ENCODE measurements at regions not wholly inside any gene's neighbourhood (a gene's known extent, or its start where the extent isn't known, plus 50 kb on each side); places are given as distances from the start of the nearest gene placed in this dataset.

DNA sequence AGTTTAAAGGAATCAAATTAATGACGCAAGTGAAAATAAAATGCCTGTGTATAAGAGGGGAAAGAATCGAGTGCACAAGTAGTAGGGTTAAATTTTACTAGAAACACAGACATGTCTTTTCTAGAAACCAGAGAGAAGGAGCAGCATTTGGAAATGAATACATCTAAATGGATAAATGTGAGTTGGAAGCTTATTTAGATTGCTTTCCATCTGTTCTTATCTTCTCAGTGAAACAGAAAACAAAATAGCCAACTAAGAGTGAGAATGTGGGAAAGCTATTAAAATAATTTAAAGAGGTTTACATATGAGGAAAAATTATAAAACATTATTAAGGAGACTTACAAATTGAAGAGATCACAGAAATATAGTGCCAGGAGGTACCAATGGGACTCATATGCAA, 1818.9 kb upstream of the FLRT2 start:
- Mint-ChIP-seq H3K4me3 (ENCODE audit: unreplicated experiment) (no peak overlapping the region), H3K36me3 (ENCODE audit: insufficient read depth, unreplicated experiment) (no peaks in the 10 kb centered on the region), H3K9me3 (ENCODE audit: unreplicated experiment) (no peaks in the 10 kb centered on the region), H3K4me1 (ENCODE audit: low read depth, unreplicated experiment) (no peaks in the 10 kb centered on the region), H3K27ac (ENCODE audit: unreplicated experiment) (no peak overlapping the region), H3K27me3 (ENCODE audit: insufficient read depth, unreplicated experiment) (no peaks in the 10 kb centered on the region)
- ChIA-PET CTCF (no interaction called here), POLR2A (no interaction called here)
- no peak for DNase-seq
- Histone ChIP-seq H3K4me1 (no peaks in the 10 kb centered on the region), H3K27me3 (replicated peaks; ENCODE audit: control insufficient read depth, insufficient read depth, low read length) (no peaks in the 10 kb centered on the region), H3K4me3 (ENCODE audit: low read depth, low read length) (no peak overlapping the region), H3K9me3 (no peaks in the 10 kb centered on the region), H3K36me3 (ENCODE audit: control insufficient read depth, insufficient read depth, low read length) (no peaks in the 10 kb centered on the region)
- no peak for TF ChIP-seq CTCF (IDR thresholded peaks at IDR 0.05; ENCODE audit: insufficient read depth in 1 of 2, low read depth in 1 of 2, low read length in 1 of 2, severe bottlenecking in 1 of 2, unreplicated experiment in 1 of 2)
- intact Hi-C loops (cut with micrococcal nuclease; ENCODE audit: unreplicated experiment): no loop called here
- no TSS peak for BruUV-seq (replicated peaks)

GRCh38 chr14:83712418-83713129, 1817.4 kb upstream of the FLRT2 start:
- H3K27ac Mint-ChIP-seq (ENCODE audit: unreplicated experiment): no peak overlapping the region

DNA sequence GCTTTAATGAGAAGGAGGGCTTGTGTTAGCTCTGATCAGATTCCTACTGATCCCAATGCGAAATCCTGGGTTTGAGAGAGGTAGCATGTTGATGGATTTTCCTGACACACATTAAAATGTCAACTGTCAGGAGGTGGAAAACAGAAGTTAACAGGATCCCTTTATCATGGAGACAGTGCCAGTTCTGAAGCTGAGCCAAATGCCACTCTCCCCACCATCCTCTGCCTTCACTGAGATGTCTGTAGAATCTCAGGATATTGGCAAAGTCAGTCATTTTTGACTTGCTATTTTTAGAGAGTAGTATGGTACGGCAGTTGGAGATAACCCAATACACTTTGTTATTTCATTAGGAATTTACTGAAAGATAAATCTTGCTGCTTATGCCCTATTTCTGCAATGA, 1816.2 kb upstream of the FLRT2 start:
- BruUV-seq (replicated peaks): no TSS peak
- Histone ChIP-seq H3K4me3 (ENCODE audit: low read depth, low read length) (no peak overlapping the region), H3K9me3 (no peaks in the 10 kb centered on the region), H3K4me1 (no peaks in the 10 kb centered on the region), H3K27me3 (replicated peaks; ENCODE audit: control insufficient read depth, insufficient read depth, low read length) (no peaks in the 10 kb centered on the region), H3K36me3 (ENCODE audit: control insufficient read depth, insufficient read depth, low read length) (no peaks in the 10 kb centered on the region)
- POLR2A ChIA-PET: no interaction called here
- no peak for TF ChIP-seq CTCF (IDR thresholded peaks at IDR 0.05; ENCODE audit: insufficient read depth in 1 of 2, low read depth in 1 of 2, low read length in 1 of 2, severe bottlenecking in 1 of 2, unreplicated experiment in 1 of 2)
- Mint-ChIP-seq H3K4me3 (ENCODE audit: unreplicated experiment) (no peak overlapping the region), H3K27ac (ENCODE audit: unreplicated experiment) (no peak overlapping the region), H3K9me3 (ENCODE audit: unreplicated experiment) (no peaks in the 10 kb centered on the region), H3K27me3 (ENCODE audit: insufficient read depth, unreplicated experiment) (peaks cover 3% of the 10 kb centered on the region), H3K4me1 (ENCODE audit: low read depth, unreplicated experiment) (no peaks in the 10 kb centered on the region), H3K36me3 (ENCODE audit: insufficient read depth, unreplicated experiment) (no peaks in the 10 kb centered on the region)
- intact Hi-C loops (cut with micrococcal nuclease; ENCODE audit: unreplicated experiment): no loop called here
- CTCF ChIA-PET: no interaction called here
- DNase-seq: no peak

More at GRCh38 chr14:83712418-83713129, 1817.4 kb upstream of the FLRT2 start:
- TF ChIP-seq CTCF (IDR thresholded peaks at IDR 0.05; ENCODE audit: insufficient read depth in 1 of 2, low read depth in 1 of 2, low read length in 1 of 2, severe bottlenecking in 1 of 2, unreplicated experiment in 1 of 2): no peak
- Histone ChIP-seq H3K4me1 (no peaks in the 10 kb centered on the region), H3K36me3 (ENCODE audit: control insufficient read depth, insufficient read depth, low read length) (no peaks in the 10 kb centered on the region), H3K4me3 (ENCODE audit: low read depth, low read length) (no peak overlapping the region), H3K27me3 (replicated peaks; ENCODE audit: control insufficient read depth, insufficient read depth, low read length) (no peaks in the 10 kb centered on the region), H3K9me3 (no peaks in the 10 kb centered on the region)
- no peaks in the 10 kb centered on the region for H3K4me1 Mint-ChIP-seq (ENCODE audit: low read depth, unreplicated experiment)
- ChIA-PET POLR2A (no interaction called here), CTCF (no interaction called here)
- DNase-seq: no peak
- intact Hi-C loops (cut with micrococcal nuclease; ENCODE audit: unreplicated experiment): no loop called here
- no peaks in the 10 kb centered on the region for H3K27me3 Mint-ChIP-seq (ENCODE audit: insufficient read depth, unreplicated experiment)
- H3K9me3 Mint-ChIP-seq (ENCODE audit: unreplicated experiment): no peaks in the 10 kb centered on the region
- BruUV-seq (replicated peaks): no TSS peak
- no peaks in the 10 kb centered on the region for H3K36me3 Mint-ChIP-seq (ENCODE audit: insufficient read depth, unreplicated experiment)
- no peak overlapping the region for H3K4me3 Mint-ChIP-seq (ENCODE audit: unreplicated experiment)

Measured in Caco-2 (cell line).